PC-3 (cell line): ENCODE measurements at regions not wholly inside any gene's neighbourhood (a gene's known extent, or its start where the extent isn't known, plus 50 kb on each side); places are given as distances from the start of the nearest gene placed in this dataset.
A peak's percentile ranks its signal among the peaks of the same experiment; 100 is the strongest.

ENCODE experiments used
- ATAC-seq: fragments of 200-7000 bp; cut with Tn5 transposase; 2 replicates; pipeline ENCODE4 v1.9.1; 2020; ENCODE audit warnings: mild to moderate bottlenecking, moderate library complexity
- BruUV-seq: library from RNA; stranded (reverse); fragments of 400-500 nt; replicated peaks from 2 replicates; lab custom pipeline; 2021; lab: Mats Ljungman, UMichigan
- CTCF ChIA-PET: fragments of 300-600 bp; sonication (Branson Sonifier 250); formaldehyde crosslinking; loops from one replicate; lab custom pipeline; 2022; ENCODE audit warnings: antibody characterized with exemption; lab: Charles Lee
- POLR2A ChIA-PET: fragments of 300-600 bp; sonication (Branson Sonifier 250); formaldehyde crosslinking; loops from one replicate; lab custom pipeline; 2022; ENCODE audit warnings: antibody characterized with exemption; ENCODE audit not compliant: unreplicated experiment; lab: Charles Lee
- DNase-seq: peaks from one replicate; pipeline ENCODE4 v3.0.0-alpha.2; 2015
- H2AFZ ChIP-seq: fragments of 300-600 bp; sonication (generic); 2 replicates; pipeline ENCODE4 v1.6.0; 2016; ENCODE audit warnings: antibody characterized with exemption, low read length
- H3F3A ChIP-seq: fragments of 300-600 bp; sonication (generic); one replicate; pipeline ENCODE4 v1.6.0; 2017; ENCODE audit warnings: antibody characterized with exemption, low read length, control low read depth, mild to moderate bottlenecking; ENCODE audit not compliant: unreplicated experiment
- H3K27ac ChIP-seq: fragments of 300-600 bp; sonication (generic); 2 replicates; pipeline ENCODE4 v1.5.1; 2016; ENCODE audit warnings: mild to moderate bottlenecking, low read length
- H3K27me3 ChIP-seq: fragments of 300-600 bp; sonication (generic); 2 replicates; pipeline ENCODE4 v1.6.1; 2016; ENCODE audit warnings: low read length, mixed read lengths
- H3K36me3 ChIP-seq: fragments of 300-600 bp; sonication (generic); 2 replicates; pipeline ENCODE4 v1.6.1; 2016; ENCODE audit warnings: low read depth, mixed run types, low read length, mixed read lengths
- H3K4me1 ChIP-seq: fragments of 300-600 bp; sonication (generic); 2 replicates; pipeline ENCODE4 v1.5.1; 2016; ENCODE audit warnings: low read length; ENCODE audit not compliant: insufficient read depth
- H3K4me2 ChIP-seq: fragments of 300-600 bp; sonication (generic); 2 replicates; pipeline ENCODE4 v1.6.0; 2016; ENCODE audit warnings: low read length
- H3K4me3 ChIP-seq: fragments of 300-600 bp; sonication (generic); 2 replicates; pipeline ENCODE4 v1.5.1; 2016; ENCODE audit warnings: mild to moderate bottlenecking, low read length, mixed read lengths
- H3K79me2 ChIP-seq: fragments of 300-600 bp; sonication (generic); 2 replicates; pipeline ENCODE4 v1.6.1; 2017; ENCODE audit warnings: low read length, mixed read lengths
- H3K9ac ChIP-seq: fragments of 300-600 bp; sonication (generic); 2 replicates; pipeline ENCODE4 v1.6.0; 2016; ENCODE audit warnings: mild to moderate bottlenecking, low read length
- H3K9me2 ChIP-seq: fragments of 300-600 bp; sonication (generic); replicated peaks from 2 replicates; pipeline ENCODE4 v1.6.1; 2016; ENCODE audit warnings: mixed run types, low read length, mixed read lengths
- H3K9me3 ChIP-seq: fragments of 300-600 bp; sonication (generic); 2 replicates; pipeline ENCODE4 v1.6.1; 2016; ENCODE audit warnings: low read length, mixed read lengths
- H4K20me1 ChIP-seq: fragments of 300-600 bp; sonication (generic); 2 replicates; pipeline ENCODE4 v1.6.1; 2016; ENCODE audit warnings: low read length, mixed read lengths
- CTCF ChIP-seq: fragments of 300-600 bp; sonication (generic); conservative IDR thresholded peaks from 2 replicates; pipeline ENCODE4 v1.5.1; 2017; ENCODE audit warnings: antibody characterized with exemption, low read depth, mild to moderate bottlenecking, low read length
- EZH2 ChIP-seq: fragments of 300-600 bp; sonication (generic); IDR thresholded peaks from one replicate; pipeline ENCODE4 v1.6.1; 2017; ENCODE audit warnings: antibody characterized with exemption, mild to moderate bottlenecking, low read length; ENCODE audit not compliant: unreplicated experiment
- EZH2phosphoT487 ChIP-seq: fragments of 300-600 bp; sonication (generic); IDR thresholded peaks from 2 replicates; pipeline ENCODE4 v1.6.1; 2018; ENCODE audit warnings: mild to moderate bottlenecking, antibody characterized with exemption, low read length, borderline replicate concordance
- intact Hi-C: fragments of 100-400 bp; cut with micrococcal nuclease; formaldehyde crosslinking; loops from 2 replicates; pipeline ENCODE4 v1.9.0; 2023

GRCh38 chr3:104791331-104791730, 575.4 kb upstream of the ALCAM start:
- BruUV-seq = no TSS peak
- no peaks in the 10 kb centered on the region for H3F3A ChIP-seq
- intact Hi-C loops = no loop called here
- 0 out of 2 replicates have a peak overlapping the region, but pooled peaks have one; percentile 5 for H2AFZ ChIP-seq
- no peak for ATAC-seq
- ChIA-PET POLR2A (no interaction called here), CTCF (no interaction called here)
- H3K27ac ChIP-seq = no peak overlapping the region
- no peaks in the 10 kb centered on the region for H3K79me2 ChIP-seq
- no peak overlapping the region for H3K4me3 ChIP-seq
- no peaks in the 10 kb centered on the region for H3K9me3 ChIP-seq
- DNase-seq = no peak
- no peak for TF ChIP-seq EZH2phosphoT487
- TF ChIP-seq CTCF = no peak
- TF ChIP-seq EZH2 = no peak
- no peaks in the 10 kb centered on the region for H4K20me1 ChIP-seq
- H3K9me2 ChIP-seq = no peaks in the 10 kb centered on the region
- H3K36me3 ChIP-seq = no peaks in the 10 kb centered on the region
- H3K9ac ChIP-seq = no peak overlapping the region
- no peaks in the 10 kb centered on the region for H3K27me3 ChIP-seq
- H3K4me1 ChIP-seq = no peaks in the 10 kb centered on the region
- no peak overlapping the region for H3K4me2 ChIP-seq

- ATAC-seq (no peak), DNase-seq (no peak)
- no TSS peak for BruUV-seq
- Histone ChIP-seq H4K20me1 (no peaks in the 10 kb centered on the region), H3K9me3 (no peaks in the 10 kb centered on the region), H3K4me1 (no peaks in the 10 kb centered on the region), H3K27me3 (no peaks in the 10 kb centered on the region), H3K4me2 (no peak overlapping the region), H3K27ac (no peak overlapping the region), H3K9ac (no peak overlapping the region), H3K4me3 (no peak overlapping the region), H3K36me3 (no peaks in the 10 kb centered on the region), H3K9me2 (no peaks in the 10 kb centered on the region), H2AFZ (no peak overlapping the region), H3K79me2 (no peaks in the 10 kb centered on the region), H3F3A (no peaks in the 10 kb centered on the region)
- CTCF ChIA-PET = no interaction called here
- intact Hi-C loops = no loop called here
- POLR2A ChIA-PET = no interaction called here
- TF ChIP-seq CTCF (no peak), EZH2phosphoT487 (no peak)
These were observed 570.2 kb upstream of the ALCAM start for GRCh38 chr3:104796556-104796955.

GRCh38 chr3:104805042-104805441, 561.7 kb upstream of the ALCAM start:
- Histone ChIP-seq H3K9me2 (no peaks in the 10 kb centered on the region), H3K79me2 (no peaks in the 10 kb centered on the region), H3K4me3 (no peak overlapping the region), H3K27ac (no peak overlapping the region), H3K9ac (no peak overlapping the region), H3K4me1 (no peaks in the 10 kb centered on the region), H2AFZ (no peak overlapping the region), H3K4me2 (no peak overlapping the region), H3F3A (no peaks in the 10 kb centered on the region), H3K9me3 (no peaks in the 10 kb centered on the region), H3K36me3 (no peaks in the 10 kb centered on the region), H4K20me1 (no peaks in the 10 kb centered on the region), H3K27me3 (no peaks in the 10 kb centered on the region)
- no peak for DNase-seq
- intact Hi-C loops = loop anchor here (2.0 kb wide), 1 partner anchor 72 kb away; no protein-coding TSS in a partner anchor
- no peak for ATAC-seq
- TF ChIP-seq EZH2phosphoT487 (no peak), CTCF (no peak), EZH2 (no peak)
- no TSS peak for BruUV-seq
- ChIA-PET CTCF (no interaction called here), POLR2A (no interaction called here)
